ENCODE measurements at regions not wholly inside any gene's neighbourhood (a gene's known extent, or its start where the extent isn't known, plus 50 kb on each side); places are given as distances from the start of the nearest gene placed in this dataset.

DNA sequence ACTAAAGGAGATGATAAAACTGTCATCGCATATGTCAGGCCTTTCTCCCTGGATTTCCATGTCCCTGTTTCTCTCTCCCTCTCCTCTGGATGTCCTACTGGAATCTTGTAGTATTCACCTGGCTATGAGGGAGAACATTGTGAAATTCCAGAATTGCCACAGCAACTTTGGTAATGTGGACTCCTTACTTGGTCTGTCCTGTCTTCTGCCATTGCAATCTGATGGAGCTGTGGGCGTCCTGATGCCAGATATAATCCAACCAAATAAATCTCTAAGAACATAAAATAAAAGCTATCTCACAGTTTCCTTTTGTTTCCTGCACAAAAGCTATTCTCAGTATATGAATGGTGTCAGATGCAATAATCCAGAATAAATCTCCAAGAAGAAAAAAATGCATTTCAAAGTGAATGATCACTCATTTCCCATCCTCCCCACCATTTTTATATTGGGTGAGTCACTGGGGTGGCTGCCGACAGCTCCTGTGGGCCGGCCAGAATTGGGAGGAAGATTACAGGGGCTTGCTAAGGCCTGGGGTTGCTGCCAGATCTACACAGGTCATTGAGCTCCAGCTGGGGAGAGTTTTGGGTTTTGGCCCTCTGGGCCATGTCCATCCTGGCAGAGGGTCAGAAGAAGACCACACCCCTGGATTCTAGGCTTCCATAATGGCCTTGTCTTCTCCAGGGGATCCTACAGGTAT lies 160.7 kb upstream of the PITX1 start:
- TF ChIP-seq NR2F2 (IDR thresholded peaks at IDR 0.05) (no peak), JUND (IDR thresholded peaks at IDR 0.05) (no peak), GABPA (IDR thresholded peaks at IDR 0.05 in 1 of 2, conservative IDR thresholded peaks at IDR 0.05 in 1 of 2) (no peak)
- 86% methylated on average over 4 of the region's 4 CpGs for WGBS
- DNase-seq (ENCODE audit: low spot score), result no peak

DNA sequence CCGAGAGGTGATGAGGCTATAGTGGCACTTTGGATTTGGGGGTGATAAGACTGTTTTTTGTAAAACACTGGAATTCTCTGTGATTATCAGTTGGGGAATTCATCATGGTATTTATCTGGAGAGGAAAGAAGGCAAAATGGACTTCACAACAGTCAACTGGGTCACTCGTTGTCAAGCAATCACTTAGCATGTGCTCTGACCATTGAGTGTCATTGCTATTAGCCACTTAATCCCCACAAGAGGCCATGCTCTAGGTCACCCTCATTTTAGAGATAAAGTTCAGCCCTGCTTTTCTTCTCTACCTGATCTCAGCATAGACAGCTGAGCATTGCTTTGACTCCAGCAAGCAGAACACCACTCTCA lies 160.1 kb upstream of the PITX1 start:
- no peak overlapping the region for H3K9ac ChIP-seq (ENCODE audit: low read depth in 1 of 2, low read length in 2 of 2)
- H3K9me3 ChIP-seq (ENCODE audit: control insufficient read depth in 4 of 4, low read length in 3 of 4), result no peaks in the 10 kb centered on the region
- TF ChIP-seq JUND (IDR thresholded peaks at IDR 0.05) (no peak), TAF1 (conservative IDR thresholded peaks at IDR 0.05) (no peak), RAD21 (IDR thresholded peaks at IDR 0.05) (no peak), SP1 (IDR thresholded peaks at IDR 0.05) (no peak), RXRA (IDR thresholded peaks at IDR 0.05) (no peak), GABPA (IDR thresholded peaks at IDR 0.05 in 1 of 2, conservative IDR thresholded peaks at IDR 0.05 in 1 of 2) (no peak), HNF4A (conservative IDR thresholded peaks at IDR 0.05) (no peak), NR2F2 (IDR thresholded peaks at IDR 0.05) (no peak), EGR1 (IDR thresholded peaks at IDR 0.05; ENCODE audit: low read depth in 2 of 2) (no peak)
- TF ChIP-seq, protein P1, sequence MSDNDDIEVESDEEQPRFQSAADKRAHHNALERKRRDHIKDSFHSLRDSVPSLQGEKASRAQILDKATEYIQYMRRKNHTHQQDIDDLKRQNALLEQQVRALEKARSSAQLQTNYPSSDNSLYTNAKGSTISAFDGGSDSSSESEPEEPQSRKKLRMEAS (IDR thresholded peaks at IDR 0.05), result no peak
- TF ChIP-seq, protein P2, sequence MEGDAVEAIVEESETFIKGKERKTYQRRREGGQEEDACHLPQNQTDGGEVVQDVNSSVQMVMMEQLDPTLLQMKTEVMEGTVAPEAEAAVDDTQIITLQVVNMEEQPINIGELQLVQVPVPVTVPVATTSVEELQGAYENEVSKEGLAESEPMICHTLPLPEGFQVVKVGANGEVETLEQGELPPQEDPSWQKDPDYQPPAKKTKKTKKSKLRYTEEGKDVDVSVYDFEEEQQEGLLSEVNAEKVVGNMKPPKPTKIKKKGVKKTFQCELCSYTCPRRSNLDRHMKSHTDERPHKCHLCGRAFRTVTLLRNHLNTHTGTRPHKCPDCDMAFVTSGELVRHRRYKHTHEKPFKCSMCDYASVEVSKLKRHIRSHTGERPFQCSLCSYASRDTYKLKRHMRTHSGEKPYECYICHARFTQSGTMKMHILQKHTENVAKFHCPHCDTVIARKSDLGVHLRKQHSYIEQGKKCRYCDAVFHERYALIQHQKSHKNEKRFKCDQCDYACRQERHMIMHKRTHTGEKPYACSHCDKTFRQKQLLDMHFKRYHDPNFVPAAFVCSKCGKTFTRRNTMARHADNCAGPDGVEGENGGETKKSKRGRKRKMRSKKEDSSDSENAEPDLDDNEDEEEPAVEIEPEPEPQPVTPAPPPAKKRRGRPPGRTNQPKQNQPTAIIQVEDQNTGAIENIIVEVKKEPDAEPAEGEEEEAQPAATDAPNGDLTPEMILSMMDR (IDR thresholded peaks at IDR 0.05; ENCODE audit: low read depth, low read length, missing input control), result no peak
- no peak for DNase-seq (ENCODE audit: low spot score)
- H3K4me3 ChIP-seq (ENCODE audit: low read depth in 1 of 3, low read length in 3 of 3), result no peak overlapping the region
- peaks cover 0 to 2% (median 0%) of the 10 kb centered on the region in 4 donors for H3K27me3 ChIP-seq (ENCODE audit: control insufficient read depth in 4 of 4, insufficient read depth in 4 of 4, low read length in 3 of 4)
- no peaks in the 10 kb centered on the region for H3K36me3 ChIP-seq (ENCODE audit: control insufficient read depth in 4 of 4, insufficient read depth in 3 of 4, low read depth in 1 of 4, low read length in 3 of 4)
- 66% methylated on average over 2 of the region's 2 CpGs for WGBS
- peaks cover 0 to 7% (median 2%) of the 10 kb centered on the region in 4 donors for H3K4me1 ChIP-seq (ENCODE audit: control insufficient read depth in 4 of 4, insufficient read depth in 4 of 4, low read length in 3 of 4)
- no peak overlapping the region for H3K27ac ChIP-seq (ENCODE audit: low read depth in 1 of 2, low read length in 2 of 2)

More for the DNA sequence above, 160.7 kb upstream of the PITX1 start:
- no peaks in the 10 kb centered on the region for H3K9me3 ChIP-seq (ENCODE audit: control insufficient read depth in 4 of 4, low read length in 3 of 4)
- H3K4me3 ChIP-seq (ENCODE audit: low read depth in 1 of 3, low read length in 3 of 3), result no peak overlapping the region
- no peak overlapping the region for H3K9ac ChIP-seq (ENCODE audit: low read depth in 1 of 2, low read length in 2 of 2)
- peaks cover 0 to 2% (median 0%) of the 10 kb centered on the region in 4 donors for H3K27me3 ChIP-seq (ENCODE audit: control insufficient read depth in 4 of 4, insufficient read depth in 4 of 4, low read length in 3 of 4)
- H3K4me1 ChIP-seq (ENCODE audit: control insufficient read depth in 4 of 4, insufficient read depth in 4 of 4, low read length in 3 of 4), result peaks cover 0 to 7% (median 2%) of the 10 kb centered on the region in 4 donors
- H3K36me3 ChIP-seq (ENCODE audit: control insufficient read depth in 4 of 4, insufficient read depth in 3 of 4, low read depth in 1 of 4, low read length in 3 of 4), result no peaks in the 10 kb centered on the region
- no peak overlapping the region for H3K27ac ChIP-seq (ENCODE audit: low read depth in 1 of 2, low read length in 2 of 2)

DNA sequence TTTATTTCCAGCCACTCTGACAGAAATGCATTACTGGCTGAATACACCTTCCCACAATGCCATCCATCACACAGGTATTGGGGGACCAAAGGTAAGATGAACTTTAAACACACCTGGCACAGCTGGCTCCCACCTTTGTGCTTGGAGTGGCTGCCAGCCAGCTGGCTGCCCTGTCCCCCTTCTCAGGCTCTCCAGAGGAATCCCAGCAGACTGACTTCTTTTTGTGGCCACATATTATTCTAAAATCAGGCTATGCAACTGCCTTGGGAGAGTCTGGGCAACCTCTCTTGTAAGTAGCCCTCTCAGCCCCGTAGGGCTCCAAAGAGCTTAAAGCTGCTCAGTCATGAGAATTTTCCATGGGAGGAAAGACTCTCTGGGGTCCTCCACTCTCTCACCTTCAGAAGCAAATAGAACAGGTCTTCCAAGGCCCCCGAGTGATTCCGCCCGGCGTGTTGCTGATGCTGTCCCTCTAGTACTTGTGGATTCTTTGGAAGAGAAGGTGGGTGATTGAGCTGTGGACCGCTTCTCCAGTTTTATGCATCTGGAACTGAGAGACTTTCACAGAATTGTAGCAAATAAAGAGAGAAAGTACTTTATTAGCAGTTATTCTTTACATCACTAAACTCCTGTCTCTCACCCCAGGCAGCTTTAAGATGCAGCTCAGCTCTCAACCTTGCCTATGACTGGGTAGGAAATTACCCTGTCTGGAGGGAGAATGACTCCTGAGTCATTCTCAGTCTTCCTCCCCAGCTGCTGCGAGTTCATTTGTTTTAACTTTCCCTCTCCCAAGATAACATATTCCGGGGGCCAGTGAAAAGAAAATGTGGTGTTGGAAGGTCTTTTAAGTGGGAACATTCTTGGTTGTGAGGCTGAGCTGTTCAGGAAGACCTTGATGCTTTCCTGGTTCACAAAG lies 159.4 kb upstream of the PITX1 start:
- 69% methylated on average over 8 of the region's 8 CpGs for WGBS
- Histone ChIP-seq H3K4me1 (ENCODE audit: control insufficient read depth in 4 of 4, insufficient read depth in 4 of 4, low read length in 3 of 4) (peaks cover 0 to 7% (median 2%) of the 10 kb centered on the region in 4 donors), H3K9me3 (ENCODE audit: control insufficient read depth in 4 of 4, low read length in 3 of 4) (no peaks in the 10 kb centered on the region), H3K4me3 (ENCODE audit: low read depth in 1 of 3, low read length in 3 of 3) (no peak overlapping the region), H3K9ac (ENCODE audit: low read depth in 1 of 2, low read length in 2 of 2) (no peak overlapping the region), H3K27me3 (ENCODE audit: control insufficient read depth in 4 of 4, insufficient read depth in 4 of 4, low read length in 3 of 4) (peaks cover 0 to 2% (median 0%) of the 10 kb centered on the region in 4 donors), H3K27ac (ENCODE audit: low read depth in 1 of 2, low read length in 2 of 2) (no peak overlapping the region), H3K36me3 (ENCODE audit: control insufficient read depth in 4 of 4, insufficient read depth in 3 of 4, low read depth in 1 of 4, low read length in 3 of 4) (no peaks in the 10 kb centered on the region)
- DNase-seq (ENCODE audit: low spot score), result no peak
- TF ChIP-seq SP1 (IDR thresholded peaks at IDR 0.05) (no peak), FOXA1 (IDR thresholded peaks at IDR 0.05) (no peak), NR2F2 (IDR thresholded peaks at IDR 0.05) (no peak), GABPA (IDR thresholded peaks at IDR 0.05 in 1 of 2, conservative IDR thresholded peaks at IDR 0.05 in 1 of 2) (no peak), FOXA2 (IDR thresholded peaks at IDR 0.05) (no peak), JUND (IDR thresholded peaks at IDR 0.05) (no peak), RXRA (IDR thresholded peaks at IDR 0.05) (no peak), YY1 (IDR thresholded peaks at IDR 0.05) (no peak)
- TF ChIP-seq, protein P2 (IDR thresholded peaks at IDR 0.05; ENCODE audit: low read depth, low read length, missing input control), result no peak
- TF ChIP-seq, protein P3, sequence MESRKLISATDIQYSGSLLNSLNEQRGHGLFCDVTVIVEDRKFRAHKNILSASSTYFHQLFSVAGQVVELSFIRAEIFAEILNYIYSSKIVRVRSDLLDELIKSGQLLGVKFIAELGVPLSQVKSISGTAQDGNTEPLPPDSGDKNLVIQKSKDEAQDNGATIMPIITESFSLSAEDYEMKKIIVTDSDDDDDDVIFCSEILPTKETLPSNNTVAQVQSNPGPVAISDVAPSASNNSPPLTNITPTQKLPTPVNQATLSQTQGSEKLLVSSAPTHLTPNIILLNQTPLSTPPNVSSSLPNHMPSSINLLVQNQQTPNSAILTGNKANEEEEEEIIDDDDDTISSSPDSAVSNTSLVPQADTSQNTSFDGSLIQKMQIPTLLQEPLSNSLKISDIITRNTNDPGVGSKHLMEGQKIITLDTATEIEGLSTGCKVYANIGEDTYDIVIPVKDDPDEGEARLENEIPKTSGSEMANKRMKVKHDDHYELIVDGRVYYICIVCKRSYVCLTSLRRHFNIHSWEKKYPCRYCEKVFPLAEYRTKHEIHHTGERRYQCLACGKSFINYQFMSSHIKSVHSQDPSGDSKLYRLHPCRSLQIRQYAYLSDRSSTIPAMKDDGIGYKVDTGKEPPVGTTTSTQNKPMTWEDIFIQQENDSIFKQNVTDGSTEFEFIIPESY (IDR thresholded peaks at IDR 0.05), result no peak
- TF ChIP-seq, protein P1 (IDR thresholded peaks at IDR 0.05), result no peak

Measured in liver (tissue), 8 donors.